Skeletal muscle satellite cell (primary cell): ENCODE measurements at regions not wholly inside any gene's neighbourhood (a gene's known extent, or its start where the extent isn't known, plus 50 kb on each side); places are given as distances from the start of the nearest gene placed in this dataset.

ENCODE experiments used
- H3K27me3 ChIP-seq: 2 replicates; pipeline ENCODE4 v1.7.0; 2013; ENCODE audit warnings: low read length; ENCODE audit not compliant: control insufficient read depth, insufficient read depth
- H3K36me3 ChIP-seq: 2 replicates; pipeline ENCODE4 v1.7.0; 2013; ENCODE audit warnings: mild to moderate bottlenecking, control low read depth, low read length; ENCODE audit not compliant: insufficient read depth
- H3K4me1 ChIP-seq: 2 replicates; pipeline ENCODE4 v1.7.0; 2013; ENCODE audit warnings: low read length; ENCODE audit not compliant: control insufficient read depth, insufficient read depth
- H3K4me2 ChIP-seq: 2 replicates; pipeline ENCODE4 v1.7.0; 2013; ENCODE audit warnings: mild to moderate bottlenecking, low read length
- H3K4me3 ChIP-seq: 2 replicates; pipeline ENCODE4 v1.7.0; 2013; ENCODE audit warnings: low read length
- H3K9ac ChIP-seq: 2 replicates; pipeline ENCODE4 v1.7.0; 2013; ENCODE audit warnings: mild to moderate bottlenecking, low read depth, low read length, moderate library complexity
- H3K9me3 ChIP-seq: replicated peaks from 2 replicates; pipeline ENCODE4 v1.7.0; 2013; ENCODE audit warnings: mild to moderate bottlenecking, control low read depth, low read length

DNA sequence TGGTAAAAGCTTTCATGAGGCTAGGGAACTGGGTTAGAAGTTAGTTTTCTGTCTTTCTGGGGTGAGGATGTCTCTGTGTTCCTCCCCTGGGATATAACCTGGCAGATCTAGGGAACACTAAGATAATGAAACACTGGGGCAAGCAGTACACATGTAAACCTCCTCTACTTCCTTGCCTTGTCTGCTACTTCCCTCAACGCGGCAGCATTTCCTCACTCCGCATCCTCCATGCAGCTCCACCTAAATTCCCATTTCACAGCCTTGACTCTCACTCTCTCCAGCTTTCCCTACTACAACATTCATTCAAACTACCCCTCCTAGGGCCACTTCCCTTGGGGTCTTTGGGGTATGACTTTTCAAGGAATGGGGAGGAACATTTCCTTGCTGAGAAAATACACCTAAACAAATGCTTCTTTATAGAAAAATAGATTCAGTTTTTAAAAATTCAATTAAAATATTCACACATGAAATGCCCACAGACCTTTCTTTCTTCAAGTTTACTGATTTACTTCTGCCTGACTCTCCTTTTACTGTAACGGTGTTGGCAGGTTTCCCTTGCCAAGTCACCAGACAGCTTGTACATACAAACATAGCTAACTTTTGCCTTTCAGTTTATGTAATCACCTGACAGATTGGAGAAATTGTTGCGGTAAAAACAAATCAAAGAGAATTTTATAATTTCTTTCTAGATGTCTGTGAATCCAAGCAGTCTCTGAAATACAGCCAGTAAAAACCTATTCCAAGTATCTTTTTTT is 90.1 kb downstream of the TNFSF18 start:
- Histone ChIP-seq H3K9me3 (no peaks in the 10 kb centered on the region), H3K9ac (no peak overlapping the region), H3K27me3 (no peaks in the 10 kb centered on the region), H3K36me3 (no peaks in the 10 kb centered on the region), H3K4me1 (peaks cover 8% of the 10 kb centered on the region), H3K4me3 (no peak overlapping the region), H3K4me2 (no peak overlapping the region)

DNA sequence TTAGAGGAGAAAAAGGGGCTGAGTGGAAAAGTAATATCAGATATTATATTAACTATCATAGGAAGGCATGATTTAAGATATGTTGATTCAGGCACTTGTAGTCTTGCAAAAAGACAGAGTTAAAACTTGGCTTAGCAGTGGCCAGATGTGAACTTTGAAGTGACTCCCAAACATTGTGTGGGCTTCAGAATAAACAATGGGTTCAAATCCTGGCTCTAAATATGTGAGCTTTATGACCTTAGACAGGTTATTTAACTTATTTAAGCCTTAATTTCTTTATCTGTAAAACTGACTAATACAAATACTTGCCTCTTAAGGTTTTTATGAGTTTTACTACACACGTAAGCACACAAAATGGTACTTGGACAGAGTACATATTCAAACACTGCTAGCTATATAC is 85.9 kb downstream of the TNFSF18 start:
- H3K9me3 ChIP-seq = no peaks in the 10 kb centered on the region

DNA sequence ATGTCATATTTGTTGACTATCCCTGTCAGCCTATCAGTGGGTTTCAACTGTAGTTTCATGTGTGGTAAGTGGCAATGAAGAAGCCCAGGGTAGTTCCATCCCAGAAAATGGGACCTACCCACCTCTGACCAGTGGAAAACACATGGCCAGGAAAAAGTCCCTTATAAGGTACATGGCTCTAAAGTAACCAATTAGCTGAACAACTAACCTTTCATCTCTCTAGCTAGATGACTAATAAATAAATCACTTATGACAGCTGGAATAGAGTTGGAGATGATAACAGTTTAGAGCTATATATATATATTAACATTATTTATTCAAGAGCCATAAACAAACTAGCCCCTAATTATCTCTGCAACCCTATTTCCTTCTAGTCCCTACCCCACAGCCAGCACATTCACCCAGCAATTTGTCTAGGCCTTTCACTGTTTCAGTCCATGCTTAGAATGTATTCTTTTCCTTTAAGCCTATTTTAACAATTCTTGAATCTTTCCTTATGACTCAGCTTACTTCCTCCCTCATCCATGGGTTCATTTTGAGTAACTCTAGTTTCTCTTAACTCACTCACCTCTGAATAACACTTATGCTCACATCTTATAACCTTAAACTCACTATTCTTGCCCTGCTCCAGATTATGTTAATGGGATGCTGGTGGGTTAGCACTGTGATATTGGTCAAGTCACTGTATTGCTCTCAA is 83.7 kb downstream of the TNFSF18 start:
- Histone ChIP-seq H3K4me1 (peaks cover 29% of the 10 kb centered on the region), H3K4me3 (no peak overlapping the region), H3K9ac (no peak overlapping the region), H3K27me3 (no peaks in the 10 kb centered on the region), H3K9me3 (no peaks in the 10 kb centered on the region), H3K4me2 (no peak overlapping the region), H3K36me3 (no peaks in the 10 kb centered on the region)

More for the DNA sequence above, 85.9 kb downstream of the TNFSF18 start:
- no peak overlapping the region for H3K4me3 ChIP-seq
- H3K9ac ChIP-seq = no peak overlapping the region
- no peak overlapping the region for H3K4me2 ChIP-seq
- H3K27me3 ChIP-seq = no peaks in the 10 kb centered on the region
- no peaks in the 10 kb centered on the region for H3K36me3 ChIP-seq
- H3K4me1 ChIP-seq = peaks cover 25% of the 10 kb centered on the region

DNA sequence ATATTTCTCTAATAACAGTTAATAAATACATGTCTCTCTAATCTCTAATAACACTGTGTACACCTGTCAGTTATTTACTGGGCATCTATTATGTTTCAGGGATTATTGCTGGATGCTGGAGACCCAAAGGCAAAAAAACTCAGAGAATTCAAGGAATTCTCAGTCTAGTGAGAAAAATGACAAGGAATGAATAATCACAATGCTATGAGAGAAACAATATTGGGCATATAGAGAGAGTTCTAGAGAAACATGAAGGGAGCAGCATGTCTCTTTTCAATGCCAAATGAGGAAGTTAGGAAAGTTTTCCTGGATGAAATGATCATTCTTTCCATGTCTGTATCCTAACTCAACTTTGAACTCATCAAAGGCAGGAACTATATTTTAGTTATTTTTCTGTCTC is 82.8 kb downstream of the TNFSF18 start:
- no peak overlapping the region for H3K4me2 ChIP-seq
- H3K36me3 ChIP-seq = no peaks in the 10 kb centered on the region
- no peak overlapping the region for H3K9ac ChIP-seq

DNA sequence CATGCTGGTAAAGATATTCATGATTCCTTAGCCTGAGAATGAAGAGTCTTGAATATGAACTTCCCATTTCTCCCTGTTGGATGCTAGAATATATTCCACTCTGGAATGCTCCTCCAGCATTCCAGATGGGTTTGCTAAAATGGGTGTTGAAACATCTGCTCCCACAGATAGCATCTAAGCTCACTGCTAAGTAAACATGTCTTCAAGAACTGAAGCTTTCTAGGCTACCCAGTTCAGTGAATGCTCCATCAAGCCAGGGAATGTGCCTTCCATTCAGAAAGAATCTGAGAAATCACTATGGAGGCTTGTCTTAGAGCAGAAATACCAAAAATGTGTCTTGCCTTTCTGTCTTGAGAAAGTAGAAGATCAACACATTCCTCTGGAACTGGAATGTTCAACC is 81.1 kb downstream of the TNFSF18 start:
- no peaks in the 10 kb centered on the region for H3K9me3 ChIP-seq
- H3K4me2 ChIP-seq = no peak overlapping the region
- H3K4me3 ChIP-seq = no peak overlapping the region
- peaks cover 29% of the 10 kb centered on the region for H3K4me1 ChIP-seq
- no peak overlapping the region for H3K9ac ChIP-seq
- no peaks in the 10 kb centered on the region for H3K27me3 ChIP-seq
- H3K36me3 ChIP-seq = no peaks in the 10 kb centered on the region

More for the DNA sequence above, 82.8 kb downstream of the TNFSF18 start:
- H3K4me1 ChIP-seq = peaks cover 29% of the 10 kb centered on the region
- H3K9me3 ChIP-seq = no peaks in the 10 kb centered on the region
- H3K27me3 ChIP-seq = no peaks in the 10 kb centered on the region
- H3K4me3 ChIP-seq = no peak overlapping the region

DNA sequence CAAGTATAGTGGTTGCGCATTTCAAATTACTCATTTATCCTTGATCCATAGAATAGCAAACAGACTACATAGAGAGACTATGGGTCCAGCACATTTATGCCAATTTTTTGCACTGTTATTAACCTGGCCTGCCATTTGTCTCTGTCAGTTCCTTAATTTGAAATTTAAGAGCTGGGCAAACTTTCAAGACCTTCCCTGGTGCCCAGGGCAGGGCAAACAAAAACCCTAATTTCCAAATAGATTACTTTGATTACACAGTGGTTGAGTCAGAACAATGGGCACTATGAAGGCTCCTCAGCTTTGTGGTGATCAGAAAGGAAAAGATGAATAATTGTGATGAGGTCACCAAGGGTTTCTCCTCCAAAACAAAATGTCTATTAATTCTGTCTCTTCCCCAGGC is 80.6 kb downstream of the TNFSF18 start:
- H3K36me3 ChIP-seq = no peaks in the 10 kb centered on the region
- no peak overlapping the region for H3K9ac ChIP-seq
- H3K4me2 ChIP-seq = no peak overlapping the region
- H3K9me3 ChIP-seq = no peaks in the 10 kb centered on the region
- no peak overlapping the region for H3K4me3 ChIP-seq
- H3K27me3 ChIP-seq = no peaks in the 10 kb centered on the region
- peaks cover 29% of the 10 kb centered on the region for H3K4me1 ChIP-seq

DNA sequence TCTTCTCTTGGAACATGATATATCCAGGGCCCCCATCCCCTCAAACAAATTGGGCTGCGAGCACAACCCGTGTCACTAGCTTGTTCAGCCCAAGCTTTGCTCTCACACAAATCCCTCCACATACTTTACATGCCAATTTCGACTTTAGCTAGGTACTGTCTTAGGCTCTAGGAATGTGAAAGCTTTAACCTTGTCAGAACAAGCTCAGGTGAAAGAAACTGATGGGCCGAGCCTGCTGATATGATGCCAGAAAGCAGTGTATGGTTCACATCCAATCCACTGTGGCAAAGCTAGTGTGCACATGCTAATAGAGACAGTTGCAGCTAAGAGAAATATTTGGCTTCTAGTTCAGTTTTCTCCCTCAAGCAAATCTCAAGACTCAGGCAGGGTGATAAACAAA is 79.5 kb downstream of the TNFSF18 start:
- Histone ChIP-seq H3K4me2 (no peak overlapping the region), H3K36me3 (no peaks in the 10 kb centered on the region), H3K4me1 (peaks cover 38% of the 10 kb centered on the region), H3K4me3 (no peak overlapping the region), H3K9me3 (no peaks in the 10 kb centered on the region), H3K9ac (no peak overlapping the region), H3K27me3 (no peaks in the 10 kb centered on the region)

DNA sequence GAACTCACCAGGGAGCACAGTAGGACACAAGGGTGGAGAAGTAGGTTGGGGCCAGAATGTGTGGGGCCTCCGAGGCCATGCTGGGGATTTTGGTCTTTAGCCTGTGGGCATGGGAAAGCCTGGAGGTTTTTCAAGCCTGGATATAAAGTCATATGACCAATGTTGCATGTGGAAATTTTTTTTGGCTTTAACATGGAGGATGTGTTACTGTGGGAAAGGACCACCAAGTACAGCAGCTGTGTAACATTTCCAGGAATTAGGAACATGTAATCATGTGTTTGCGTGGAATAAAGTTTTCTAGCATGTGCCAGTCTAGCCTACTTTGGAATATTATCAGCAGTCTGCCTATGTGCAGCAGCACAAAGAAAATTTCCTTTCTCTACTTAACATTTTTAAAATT is 78.5 kb downstream of the TNFSF18 start:
- Histone ChIP-seq H3K4me1 (peaks cover 43% of the 10 kb centered on the region), H3K9ac (no peak overlapping the region), H3K36me3 (no peaks in the 10 kb centered on the region), H3K9me3 (no peaks in the 10 kb centered on the region), H3K27me3 (no peaks in the 10 kb centered on the region), H3K4me3 (no peak overlapping the region), H3K4me2 (no peak overlapping the region)

DNA sequence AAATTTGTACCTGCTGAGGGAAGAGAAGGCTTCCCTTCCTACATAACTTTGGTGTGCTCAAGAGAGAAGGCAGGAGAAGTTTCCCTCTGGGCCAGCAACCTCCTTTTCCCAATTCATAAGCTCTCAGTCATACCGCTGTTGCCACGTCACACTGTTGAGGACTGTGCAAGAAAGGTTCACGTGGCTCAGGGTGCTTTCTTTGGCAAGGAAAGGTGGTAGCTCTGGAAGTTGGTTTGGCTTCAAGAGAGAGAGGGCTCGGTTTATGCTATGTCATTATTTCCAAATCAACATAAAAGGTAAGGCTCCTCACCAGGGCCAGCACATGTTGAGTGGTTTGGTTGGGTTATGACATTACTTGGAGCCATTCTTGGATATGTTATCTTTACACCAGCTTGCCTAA is 77.3 kb downstream of the TNFSF18 start:
- H3K9ac ChIP-seq = no peak overlapping the region
- no peaks in the 10 kb centered on the region for H3K9me3 ChIP-seq
- no peaks in the 10 kb centered on the region for H3K27me3 ChIP-seq
- no peak overlapping the region for H3K4me3 ChIP-seq
- H3K4me2 ChIP-seq = no peak overlapping the region
- H3K4me1 ChIP-seq = peaks cover 43% of the 10 kb centered on the region
- H3K36me3 ChIP-seq = no peaks in the 10 kb centered on the region

DNA sequence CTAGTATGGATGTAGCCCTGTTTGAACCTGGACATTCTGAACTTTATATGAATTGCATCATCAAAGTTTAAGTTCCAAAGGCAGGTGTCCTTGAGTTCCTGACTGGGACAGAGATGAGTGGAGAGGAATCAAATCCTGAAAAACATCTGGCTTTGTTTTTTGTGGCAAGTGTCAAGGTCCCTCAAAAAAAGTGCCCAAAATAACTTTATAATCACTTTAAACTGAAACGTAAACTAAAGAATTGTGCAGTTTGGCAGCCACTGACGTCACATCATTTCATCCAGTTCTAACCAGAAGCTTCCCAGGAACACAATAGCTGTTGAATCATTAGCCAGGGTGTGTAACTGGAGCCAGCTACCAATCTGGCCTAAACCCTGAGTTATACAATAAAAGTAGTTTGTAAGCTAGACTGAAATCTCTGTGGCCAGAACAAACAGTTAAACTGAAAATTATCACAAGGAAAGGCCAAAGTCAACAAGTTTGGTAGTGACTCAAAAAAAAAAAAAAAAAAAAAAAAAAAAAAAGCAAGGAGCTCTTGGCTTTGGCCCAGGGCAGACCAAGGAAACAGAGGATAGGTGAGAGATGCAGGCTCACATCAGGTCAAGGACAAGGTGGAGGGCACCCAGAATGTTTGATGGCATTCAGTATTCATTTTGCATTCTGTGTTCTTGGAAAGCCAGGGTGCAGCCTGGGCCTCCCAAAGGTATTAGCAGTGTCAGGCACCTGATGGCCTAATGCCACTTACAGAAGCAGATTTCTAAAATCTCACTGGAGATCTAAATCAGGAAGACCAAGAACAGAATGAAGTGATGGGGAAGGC is 74.3 kb downstream of the TNFSF18 start:
- Histone ChIP-seq H3K4me3 (no peak overlapping the region), H3K4me1 (peaks cover 33% of the 10 kb centered on the region), H3K27me3 (no peaks in the 10 kb centered on the region), H3K9ac (peak overlapping the region; percentile 52), H3K4me2 (peak overlapping the region; percentile 14), H3K36me3 (no peaks in the 10 kb centered on the region), H3K9me3 (no peaks in the 10 kb centered on the region)

DNA sequence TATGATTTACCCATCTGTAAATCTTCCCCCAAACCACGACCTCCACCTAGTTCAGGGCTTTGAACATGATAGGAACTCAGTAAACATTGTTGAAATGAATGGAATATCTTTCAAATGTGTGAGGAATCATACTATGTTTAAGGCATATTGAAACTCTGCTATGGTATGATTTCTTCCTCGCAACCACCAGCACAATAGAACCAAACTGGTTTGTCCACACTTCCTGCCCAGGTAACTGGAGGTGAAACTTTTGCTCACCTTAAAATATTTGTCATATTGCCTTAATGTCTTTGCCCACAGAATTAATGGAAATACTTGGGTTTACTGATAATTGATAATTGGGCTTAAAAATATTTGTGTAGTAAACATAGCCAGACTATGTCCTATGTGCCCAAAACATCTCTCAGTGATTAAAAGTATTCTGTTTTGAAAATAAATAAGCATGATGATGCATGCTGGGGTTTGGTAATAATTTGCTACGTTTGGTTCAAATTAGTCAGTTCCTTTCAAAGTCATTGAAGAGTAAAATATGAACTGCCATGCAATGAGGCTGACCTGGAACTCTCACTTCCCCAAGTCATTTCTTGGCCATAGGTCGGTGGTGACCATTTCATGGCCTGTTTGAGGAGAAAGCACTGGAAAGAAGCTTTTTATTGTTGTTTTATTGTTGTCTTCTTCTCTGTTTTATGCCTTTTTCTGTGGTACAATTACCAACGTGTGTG is 73.3 kb downstream of the TNFSF18 start:
- H3K27me3 ChIP-seq = no peaks in the 10 kb centered on the region
- no peaks in the 10 kb centered on the region for H3K36me3 ChIP-seq
- peak overlapping the region; percentile 11 for H3K9ac ChIP-seq
- no peaks in the 10 kb centered on the region for H3K9me3 ChIP-seq
- H3K4me2 ChIP-seq = no peak overlapping the region
- no peak overlapping the region for H3K4me3 ChIP-seq
- H3K4me1 ChIP-seq = peaks cover 33% of the 10 kb centered on the region
